HepG2 (cell line): ENCODE measurements at regions not wholly inside any gene's neighbourhood (a gene's known extent, or its start where the extent isn't known, plus 50 kb on each side); places are given as distances from the start of the nearest gene placed in this dataset.

Experiments
- CHD4 ChIP-seq: fragments of 200-600 bp; sonication (generic); IDR thresholded peaks from 2 replicates; pipeline ENCODE4 v1.7.0; 2017; ENCODE audit warnings: mild to moderate bottlenecking, low read length, borderline replicate concordance
- CREM ChIP-seq, 2 experiments: sonication (generic) in 1 of 2; formaldehyde crosslinking in 1 of 2; IDR thresholded peaks; 2 replicates each; pipeline versions ENCODE4 v1.4.0 to v1.6.1; 2016 to 2020; ENCODE audit warnings: antibody characterized with exemption in 1 of 2, mild to moderate bottlenecking in 1 of 2, missing genetic modification reagents in 1 of 2
- ELF4 ChIP-seq: sonication (generic); formaldehyde crosslinking; IDR thresholded peaks from 2 replicates; pipeline ENCODE4 v1.5.0; 2020; ENCODE audit warnings: missing genetic modification reagents, mild to moderate bottlenecking, moderate library complexity, borderline replicate concordance
- FIP1L1 ChIP-seq: fragments of 200-400 bp; formaldehyde crosslinking; IDR thresholded peaks from 2 replicates; pipeline ENCODE4 v1.6.1; 2018; ENCODE audit warnings: low read depth, mild to moderate bottlenecking, low read length, moderate library complexity, borderline replicate concordance; ENCODE audit not compliant: insufficient read depth
- FOXM1 ChIP-seq: sonication (generic); formaldehyde crosslinking; IDR thresholded peaks from 2 replicates; pipeline ENCODE4 v1.5.0; 2020; ENCODE audit warnings: missing genetic modification reagents
- KLF11 ChIP-seq: IDR thresholded peaks from 2 replicates; pipeline ENCODE4 v1.6.1; 2016; ENCODE audit warnings: missing compliant biosample characterization
- NRL ChIP-seq: sonication (generic); formaldehyde crosslinking; IDR thresholded peaks from 2 replicates; pipeline ENCODE4 v1.5.0; 2020; ENCODE audit warnings: missing genetic modification reagents, mild to moderate bottlenecking, moderate library complexity, borderline replicate concordance
- RFX3 ChIP-seq: IDR thresholded peaks from 2 replicates; pipeline ENCODE4 v1.6.1; 2016; ENCODE audit warnings: missing biosample characterization, missing genetic modification reagents
- SIX1 ChIP-seq: sonication (generic); formaldehyde crosslinking; IDR thresholded peaks from 2 replicates; pipeline ENCODE4 v1.4.0; 2020; ENCODE audit warnings: missing genetic modification reagents, borderline replicate concordance
- SMAD1 ChIP-seq: sonication (generic); formaldehyde crosslinking; IDR thresholded peaks from 2 replicates; pipeline ENCODE4 v1.4.0; 2020; ENCODE audit warnings: missing genetic modification reagents, low read depth, mild to moderate bottlenecking, borderline replicate concordance
- SOX5 ChIP-seq: IDR thresholded peaks from 2 replicates; pipeline ENCODE4 v1.6.1; 2016; ENCODE audit warnings: borderline replicate concordance
- SSRP1 ChIP-seq: IDR thresholded peaks from 2 replicates; pipeline ENCODE4 v1.6.1; 2016; ENCODE audit warnings: control low read depth
- TBX2 ChIP-seq: sonication (generic); formaldehyde crosslinking; IDR thresholded peaks from 2 replicates; pipeline ENCODE4 v1.5.0; 2020; ENCODE audit warnings: missing genetic modification reagents, mild to moderate bottlenecking, borderline replicate concordance
- TBX3 ChIP-seq: fragments of 450-650 bp; IDR thresholded peaks from 2 replicates; pipeline ENCODE4 v1.6.1; 2017; ENCODE audit warnings: antibody characterized with exemption, mild to moderate bottlenecking, inconsistent platforms, borderline replicate concordance
- TCF7L2 ChIP-seq: IDR thresholded peaks from 2 replicates; pipeline ENCODE4 v1.6.1; 2011; ENCODE audit warnings: mild to moderate bottlenecking, low read depth, low read length, moderate library complexity
- ZFY ChIP-seq: sonication (generic); formaldehyde crosslinking; IDR thresholded peaks from 2 replicates; pipeline ENCODE4 v1.4.0; 2020; ENCODE audit warnings: missing genetic modification reagents
- ZNF256 ChIP-seq: sonication (generic); formaldehyde crosslinking; conservative IDR thresholded peaks from 2 replicates; pipeline ENCODE4 v1.4.0; 2020; ENCODE audit warnings: missing genetic modification reagents
- ZNF337 ChIP-seq: sonication (generic); formaldehyde crosslinking; IDR thresholded peaks from 2 replicates; pipeline ENCODE4 v1.5.1; 2020; ENCODE audit warnings: missing genetic modification reagents, low read depth, mild to moderate bottlenecking, borderline replicate concordance
- ZNF367 ChIP-seq: sonication (generic); formaldehyde crosslinking; IDR thresholded peaks from 2 replicates; pipeline ENCODE4 v1.4.0; 2020; ENCODE audit warnings: missing genetic modification reagents, borderline replicate concordance
- ZNF44 ChIP-seq: sonication (generic); formaldehyde crosslinking; IDR thresholded peaks from 2 replicates; pipeline ENCODE4 v1.5.1; 2020; ENCODE audit warnings: mild to moderate bottlenecking, missing genetic modification reagents
- ZNF644 ChIP-seq: IDR thresholded peaks from 2 replicates; pipeline ENCODE4 v1.6.1; 2016; ENCODE audit warnings: low read depth
- ZNF768 ChIP-seq: sonication (generic); formaldehyde crosslinking; IDR thresholded peaks from 2 replicates; pipeline ENCODE4 v1.4.0; 2020; ENCODE audit warnings: missing genetic modification reagents
- ZNF776 ChIP-seq: sonication (generic); formaldehyde crosslinking; IDR thresholded peaks from 2 replicates; pipeline ENCODE4 v1.4.0; 2020; ENCODE audit warnings: mild to moderate bottlenecking, missing genetic modification reagents
- ZNF782 ChIP-seq: sonication (generic); formaldehyde crosslinking; IDR thresholded peaks from 2 replicates; pipeline ENCODE4 v1.4.0; 2020; ENCODE audit warnings: missing genetic modification reagents, mild to moderate bottlenecking, borderline replicate concordance
- ZNF883 ChIP-seq: sonication (generic); formaldehyde crosslinking; IDR thresholded peaks from 2 replicates; pipeline ENCODE4 v1.5.1; 2020; ENCODE audit warnings: mild to moderate bottlenecking, missing genetic modification reagents; ENCODE audit errors: not compliant biosample characterization
- TF ChIP-seq, protein P1 (sequence below): sonication (generic); formaldehyde crosslinking; IDR thresholded peaks from 2 replicates; pipeline ENCODE4 v1.8.0; 2022; ENCODE audit warnings: mild to moderate bottlenecking, missing genetic modification reagents, borderline replicate concordance
- TF ChIP-seq, protein P2 (sequence below): sonication (generic); formaldehyde crosslinking; IDR thresholded peaks from 2 replicates; pipeline ENCODE4 v1.4.0; 2020; ENCODE audit warnings: missing genetic modification reagents, borderline replicate concordance
- TF ChIP-seq, protein P3 (sequence below): sonication (generic); formaldehyde crosslinking; IDR thresholded peaks from 2 replicates; pipeline ENCODE4 v1.4.0; 2020; ENCODE audit warnings: mild to moderate bottlenecking, missing genetic modification reagents
- TF ChIP-seq, protein P4 (sequence below): sonication (generic); formaldehyde crosslinking; IDR thresholded peaks from 2 replicates; pipeline ENCODE4 v1.8.1; 2023; ENCODE audit warnings: mild to moderate bottlenecking, inconsistent platforms, moderate library complexity, missing genetic modification reagents, borderline replicate concordance

DNA sequence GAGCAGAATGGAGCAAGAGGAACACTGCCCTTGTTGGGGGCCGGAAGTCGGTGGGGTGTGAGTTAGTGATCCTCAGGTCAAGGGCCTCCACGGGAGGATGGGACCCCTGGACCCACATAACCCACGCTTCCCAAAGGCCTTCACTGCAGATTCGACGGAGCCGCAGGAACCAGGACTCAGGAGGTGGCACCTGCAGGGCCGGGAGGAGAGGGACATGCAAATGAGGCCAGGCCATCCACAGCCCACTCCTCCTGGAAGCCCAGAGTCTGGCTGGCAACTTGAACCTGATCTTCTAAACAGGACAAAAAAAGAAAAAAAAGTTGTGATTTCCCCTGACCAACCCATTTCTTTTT is 299.9 kb downstream of the SOX9 start (continued):
- TF ChIP-seq, protein P1, sequence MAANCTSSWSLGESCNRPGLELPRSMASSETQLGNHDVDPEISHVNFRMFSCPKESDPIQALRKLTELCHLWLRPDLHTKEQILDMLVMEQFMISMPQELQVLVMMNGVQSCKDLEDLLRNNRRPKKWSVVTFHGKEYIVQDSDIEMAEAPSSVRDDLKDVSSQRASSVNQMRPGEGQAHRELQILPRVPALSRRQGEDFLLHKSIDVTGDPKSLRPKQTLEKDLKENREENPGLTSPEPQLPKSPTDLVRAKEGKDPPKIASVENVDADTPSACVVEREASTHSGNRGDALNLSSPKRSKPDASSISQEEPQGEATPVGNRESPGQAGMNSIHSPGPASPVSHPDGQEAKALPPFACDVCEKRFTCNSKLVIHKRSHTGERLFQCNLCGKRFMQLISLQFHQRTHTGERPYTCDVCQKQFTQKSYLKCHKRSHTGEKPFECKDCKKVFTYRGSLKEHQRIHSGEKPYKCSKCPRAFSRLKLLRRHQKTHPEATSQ = no peak; the same call in 1 of the 2 replicates
- no peak for TF ChIP-seq ZNF644 (CRISPR knock-in tag)
- TF ChIP-seq TCF7L2 = no peak
- no peak for TF ChIP-seq ZNF883 (CRISPR knock-in tag)
- no peak; the same call in 1 of the 2 replicates for TF ChIP-seq CHD4
- no peak for TF ChIP-seq SSRP1
- no peak for TF ChIP-seq NRL (CRISPR knock-in tag)
- TF ChIP-seq ZNF44 (CRISPR knock-in tag) = no peak
- TF ChIP-seq ZNF782 (CRISPR knock-in tag) = no peak
- no peak for TF ChIP-seq FIP1L1
- TF ChIP-seq, protein P2, sequence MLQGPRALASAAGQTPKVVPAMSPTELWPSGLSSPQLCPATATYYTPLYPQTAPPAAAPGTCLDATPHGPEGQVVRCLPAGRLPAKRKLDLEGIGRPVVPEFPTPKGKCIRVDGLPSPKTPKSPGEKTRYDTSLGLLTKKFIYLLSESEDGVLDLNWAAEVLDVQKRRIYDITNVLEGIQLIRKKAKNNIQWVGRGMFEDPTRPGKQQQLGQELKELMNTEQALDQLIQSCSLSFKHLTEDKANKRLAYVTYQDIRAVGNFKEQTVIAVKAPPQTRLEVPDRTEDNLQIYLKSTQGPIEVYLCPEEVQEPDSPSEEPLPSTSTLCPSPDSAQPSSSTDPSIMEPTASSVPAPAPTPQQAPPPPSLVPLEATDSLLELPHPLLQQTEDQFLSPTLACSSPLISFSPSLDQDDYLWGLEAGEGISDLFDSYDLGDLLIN = no peak
- TF ChIP-seq ELF4 (CRISPR knock-in tag) = 0 out of 2 replicates have a peak, but pooled peaks have one; percentile 12
- TF ChIP-seq SOX5 (CRISPR knock-in tag) = no peak
- no peak for TF ChIP-seq ZFY (CRISPR knock-in tag)
- peak; percentile 78; the same call in 1 of the 2 replicates for TF ChIP-seq SMAD1 (CRISPR knock-in tag)
- no peak for TF ChIP-seq ZNF337 (CRISPR knock-in tag)
- TF ChIP-seq FOXM1 (CRISPR knock-in tag) = no peak
- TF ChIP-seq SIX1 = no peak
- TF ChIP-seq ZNF256 = 0 out of 2 replicates have a peak, but pooled peaks have one; percentile 2
- peak; percentile 15; the same call in 1 of the 2 replicates for TF ChIP-seq ZNF776
- TF ChIP-seq TBX2 (CRISPR knock-in tag) = no peak
- TF ChIP-seq ZNF367 (CRISPR knock-in tag) = no peak
- no peak for TF ChIP-seq KLF11 (CRISPR knock-in tag)
- peak; percentile 59; the same call in 1 of the 2 replicates for TF ChIP-seq ZNF768 (CRISPR knock-in tag)
- no peak for TF ChIP-seq TBX3
- TF ChIP-seq, protein P3, sequence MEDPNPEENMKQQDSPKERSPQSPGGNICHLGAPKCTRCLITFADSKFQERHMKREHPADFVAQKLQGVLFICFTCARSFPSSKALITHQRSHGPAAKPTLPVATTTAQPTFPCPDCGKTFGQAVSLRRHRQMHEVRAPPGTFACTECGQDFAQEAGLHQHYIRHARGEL (CRISPR knock-in tag) = no peak
- TF ChIP-seq RFX3 (CRISPR knock-in tag) = no peak
- TF ChIP-seq, protein P4, sequence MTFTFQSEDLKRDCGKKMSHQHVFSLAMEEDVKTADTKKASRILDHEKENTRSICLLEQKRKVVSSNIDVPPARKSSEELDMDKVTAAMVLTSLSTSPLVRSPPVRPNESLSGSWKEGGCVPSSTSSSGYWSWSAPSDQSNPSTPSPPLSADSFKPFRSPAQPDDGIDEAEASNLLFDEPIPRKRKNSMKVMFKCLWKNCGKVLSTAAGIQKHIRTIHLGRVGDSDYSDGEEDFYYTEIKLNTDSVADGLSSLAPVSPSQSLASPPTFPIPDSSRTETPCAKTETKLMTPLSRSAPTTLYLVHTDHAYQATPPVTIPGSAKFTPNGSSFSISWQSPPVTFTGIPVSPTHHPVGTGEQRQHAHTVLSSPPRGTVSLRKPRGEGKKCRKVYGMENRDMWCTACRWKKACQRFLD = no peak
- no peak for TF ChIP-seq CREM (IDR thresholded peaks at IDR 0.05)
- TF ChIP-seq CREM (CRISPR knock-in tag; IDR thresholded peaks at IDR 0.05) = no peak
